Neural cell (in vitro differentiated cells): ENCODE measurements at regions not wholly inside any gene's neighbourhood (a gene's known extent, or its start where the extent isn't known, plus 50 kb on each side); places are given as distances from the start of the nearest gene placed in this dataset.

ENCODE experiments used
- H2AFZ ChIP-seq: fragments of 200-600, 300-800 bp; sonication (generic), shearing (Covaris generic); 2 replicates; pipeline ENCODE4 v1.6.0; 2014; ENCODE audit warnings: low read depth, mild to moderate bottlenecking, antibody characterized with exemption, low read length, moderate library complexity
- H3F3A ChIP-seq: fragments of 200-600 bp; shearing (Covaris generic); 2 replicates; pipeline ENCODE4 v1.6.1; 2016; ENCODE audit warnings: mild to moderate bottlenecking, moderate library complexity, mixed read lengths, antibody characterized with exemption, low read length; ENCODE audit not compliant: insufficient read depth, poor library complexity, severe bottlenecking
- H3K27ac ChIP-seq: fragments of 200-600, 300-800 bp; sonication (generic), shearing (Covaris generic); 2 replicates; pipeline ENCODE4 v1.5.1; 2014; ENCODE audit warnings: mild to moderate bottlenecking, low read length, moderate library complexity
- H3K27me3 ChIP-seq: fragments of 300-800, 200-600 bp; sonication (generic), shearing (Covaris generic); 2 replicates; pipeline ENCODE4 v1.6.0; 2014; ENCODE audit warnings: mild to moderate bottlenecking, low read depth, low read length, moderate library complexity; ENCODE audit not compliant: insufficient read depth
- H3K36me3 ChIP-seq: fragments of 300-800, 200-600 bp; sonication (generic), shearing (Covaris generic); 2 replicates; pipeline ENCODE4 v1.5.1; 2014; ENCODE audit warnings: mild to moderate bottlenecking, antibody characterized with exemption, low read length, moderate library complexity; ENCODE audit not compliant: insufficient read depth
- H3K4me2 ChIP-seq: fragments of 300-800, 200-600 bp; sonication (generic), shearing (Covaris generic); 2 replicates; pipeline ENCODE4 v1.6.0; 2014; ENCODE audit warnings: mild to moderate bottlenecking, low read length
- H3K4me3 ChIP-seq: fragments of 300-800, 200-600 bp; sonication (generic), shearing (Covaris generic); 2 replicates; pipeline ENCODE4 v1.5.1; 2014; ENCODE audit warnings: mild to moderate bottlenecking, low read length, moderate library complexity
- H3K79me2 ChIP-seq: fragments of 200-600 bp; shearing (Covaris generic); replicated peaks from 2 replicates; pipeline ENCODE4 v1.6.0; 2014; ENCODE audit warnings: mild to moderate bottlenecking, low read length, moderate library complexity; ENCODE audit not compliant: insufficient read depth
- H3K9ac ChIP-seq: fragments of 300-800, 200-600 bp; sonication (generic), shearing (Covaris generic); 2 replicates; pipeline ENCODE4 v1.6.1; 2016; ENCODE audit warnings: mild to moderate bottlenecking, low read length, mixed read lengths
- H3K9me2 ChIP-seq: fragments of 200-600 bp; shearing (Covaris generic); 2 replicates; pipeline ENCODE4 v1.6.1; 2016; ENCODE audit warnings: mild to moderate bottlenecking, low read length, mixed read lengths; ENCODE audit not compliant: insufficient read depth
- H3K9me3 ChIP-seq: fragments of 200-600, 300-800 bp; sonication (generic), shearing (Covaris generic); 2 replicates; pipeline ENCODE4 v1.6.1; 2016; ENCODE audit warnings: mild to moderate bottlenecking, mixed run types, low read length, moderate library complexity, mixed read lengths
- H4K20me1 ChIP-seq: fragments of 200-600 bp; shearing (Covaris generic); 2 replicates; pipeline ENCODE4 v1.6.1; 2016; ENCODE audit warnings: mild to moderate bottlenecking, mixed run types; ENCODE audit not compliant: insufficient read depth
- CTCF ChIP-seq: fragments of 450-650 bp; IDR thresholded peaks from 2 replicates; pipeline ENCODE4 v1.5.1; 2014; ENCODE audit warnings: antibody characterized with exemption, mild to moderate bottlenecking, moderate library complexity; ENCODE audit not compliant: poor library complexity, severe bottlenecking
- EP300 ChIP-seq: fragments of 450-650 bp; conservative IDR thresholded peaks from 2 replicates; pipeline ENCODE4 v1.6.1; 2014; ENCODE audit warnings: antibody characterized with exemption, mild to moderate bottlenecking, moderate library complexity; ENCODE audit not compliant: poor library complexity, severe bottlenecking
- EZH2 ChIP-seq: fragments of 200-600, 300-800 bp; shearing (Covaris generic), sonication (generic); IDR thresholded peaks from 2 replicates; pipeline ENCODE4 v1.6.1; 2014; ENCODE audit warnings: antibody characterized with exemption, low read length, borderline replicate concordance, mild to moderate bottlenecking; ENCODE audit not compliant: insufficient read depth, poor library complexity, severe bottlenecking
- MXI1 ChIP-seq: fragments of 450-650 bp; conservative IDR thresholded peaks from 2 replicates; pipeline ENCODE4 v1.6.1; 2014; ENCODE audit warnings: antibody characterized with exemption, mild to moderate bottlenecking; ENCODE audit not compliant: poor library complexity, severe bottlenecking
- POLR2AphosphoS5 ChIP-seq: IDR thresholded peaks from 2 replicates; pipeline ENCODE4 v1.6.1; 2012
- RAD21 ChIP-seq: fragments of 450-650 bp; conservative IDR thresholded peaks from 2 replicates; pipeline ENCODE4 v1.6.1; 2014; ENCODE audit warnings: antibody characterized with exemption, mild to moderate bottlenecking, moderate library complexity
- REST ChIP-seq: IDR thresholded peaks from 2 replicates; pipeline ENCODE4 v1.6.1; 2012; ENCODE audit warnings: borderline replicate concordance
- SMC3 ChIP-seq: fragments of 450-650 bp; conservative IDR thresholded peaks from 2 replicates; pipeline ENCODE4 v1.6.1; 2014; ENCODE audit warnings: antibody characterized with exemption, mild to moderate bottlenecking, moderate library complexity; ENCODE audit not compliant: poor library complexity
- TAF1 ChIP-seq: IDR thresholded peaks from 2 replicates; pipeline ENCODE4 v1.6.1; 2012; ENCODE audit warnings: low read depth

GRCh38 chr13:84954636-84955035 lies 844.6 kb downstream of the SLITRK6 start:
- H3K27me3 ChIP-seq: no peaks in the 10 kb centered on the region
- H3K27ac ChIP-seq: no peak overlapping the region
- no peak overlapping the region for H2AFZ ChIP-seq
- no peaks in the 10 kb centered on the region for H3K36me3 ChIP-seq
- no peaks in the 10 kb centered on the region for H4K20me1 ChIP-seq
- H3K4me2 ChIP-seq: no peak overlapping the region
- no peaks in the 10 kb centered on the region for H3K9me3 ChIP-seq
- no peak for TF ChIP-seq POLR2AphosphoS5
- TF ChIP-seq SMC3: no peak
- TF ChIP-seq MXI1: no peak
- TF ChIP-seq TAF1: no peak
- TF ChIP-seq RAD21: no peak
- TF ChIP-seq EP300: no peak
- TF ChIP-seq EZH2: no peak
- no peaks in the 10 kb centered on the region for H3K9me2 ChIP-seq
- no peaks in the 10 kb centered on the region for H3K79me2 ChIP-seq
- H3K9ac ChIP-seq: no peak overlapping the region
- no peak overlapping the region for H3K4me3 ChIP-seq
- H3F3A ChIP-seq: no peaks in the 10 kb centered on the region

- Histone ChIP-seq H3K9me3 (no peaks in the 10 kb centered on the region), H3K9ac (no peak overlapping the region), H3K36me3 (no peaks in the 10 kb centered on the region), H3K27me3 (no peaks in the 10 kb centered on the region), H2AFZ (no peak overlapping the region), H3K9me2 (no peaks in the 10 kb centered on the region), H3K79me2 (no peaks in the 10 kb centered on the region), H3K27ac (no peak overlapping the region), H4K20me1 (no peaks in the 10 kb centered on the region), H3K4me2 (no peak overlapping the region), H3K4me3 (no peak overlapping the region), H3F3A (no peaks in the 10 kb centered on the region)
- no peak for TF ChIP-seq CTCF
- TF ChIP-seq SMC3: no peak
These were observed 848.1 kb downstream of the SLITRK6 start for GRCh38 chr13:84951128-84951527.

- H4K20me1 ChIP-seq: no peaks in the 10 kb centered on the region
- no peaks in the 10 kb centered on the region for H3F3A ChIP-seq
- H3K27ac ChIP-seq: no peak overlapping the region
- H3K9me3 ChIP-seq: no peaks in the 10 kb centered on the region
- H3K4me3 ChIP-seq: no peak overlapping the region
- no peak overlapping the region for H3K4me2 ChIP-seq
- TF ChIP-seq RAD21 (no peak), EP300 (no peak), MXI1 (no peak), POLR2AphosphoS5 (no peak), EZH2 (no peak), SMC3 (no peak), TAF1 (no peak), REST (no peak), CTCF (no peak)
- no peak overlapping the region for H2AFZ ChIP-seq
- no peaks in the 10 kb centered on the region for H3K79me2 ChIP-seq
- H3K36me3 ChIP-seq: no peaks in the 10 kb centered on the region
- no peak overlapping the region for H3K9ac ChIP-seq
- no peaks in the 10 kb centered on the region for H3K9me2 ChIP-seq
- no peaks in the 10 kb centered on the region for H3K27me3 ChIP-seq
These were observed 853.0 kb downstream of the SLITRK6 start for GRCh38 chr13:84946192-84946591.
